Activated naive CD4-positive, alpha-beta T cell treated with anti-CD3 and anti-CD28 coated beads, Interleukin-2, amount 10 ng/mL, durations not matched to agents 7 days and 5 days (primary cell): ENCODE measurements at regions not wholly inside any gene's neighbourhood (a gene's known extent, or its start where the extent isn't known, plus 50 kb on each side); places are given as distances from the start of the nearest gene placed in this dataset.
"Not testable (repeated sequence)": the region's sequence is repeated elsewhere in the genome, so short reads cannot be mapped to it uniquely, and the experiment has no call there.

Experiments used
- CTCF ChIA-PET: fragments of 350-600 bp; sonication (Branson Sonifier 250); formaldehyde crosslinking; loops from one replicate; lab custom pipeline; 2021; ENCODE audit warnings: antibody characterized with exemption; lab: Charles Lee
- DNase-seq: peaks from one replicate; pipeline ENCODE4 v3.0.0-alpha.2; 2020
- H3K27ac Mint-ChIP-seq: one replicate; pipeline ENCODE4 v1.8.0; 2021; ENCODE audit warnings: mild to moderate bottlenecking, moderate library complexity, mixed read lengths
- H3K27me3 Mint-ChIP-seq: one replicate; pipeline ENCODE4 v1.8.0; 2021; ENCODE audit warnings: mild to moderate bottlenecking, mixed read lengths
- H3K36me3 Mint-ChIP-seq: one replicate; pipeline ENCODE4 v1.8.0; 2021; ENCODE audit warnings: mixed read lengths
- H3K4me1 Mint-ChIP-seq: one replicate; pipeline ENCODE4 v1.8.0; 2021; ENCODE audit warnings: mixed read lengths
- H3K4me3 Mint-ChIP-seq: one replicate; pipeline ENCODE4 v1.8.0; 2021; ENCODE audit warnings: mild to moderate bottlenecking, moderate library complexity, mixed read lengths
- H3K9me3 Mint-ChIP-seq: one replicate; pipeline ENCODE4 v1.8.0; 2021; ENCODE audit warnings: mixed read lengths

DNA sequence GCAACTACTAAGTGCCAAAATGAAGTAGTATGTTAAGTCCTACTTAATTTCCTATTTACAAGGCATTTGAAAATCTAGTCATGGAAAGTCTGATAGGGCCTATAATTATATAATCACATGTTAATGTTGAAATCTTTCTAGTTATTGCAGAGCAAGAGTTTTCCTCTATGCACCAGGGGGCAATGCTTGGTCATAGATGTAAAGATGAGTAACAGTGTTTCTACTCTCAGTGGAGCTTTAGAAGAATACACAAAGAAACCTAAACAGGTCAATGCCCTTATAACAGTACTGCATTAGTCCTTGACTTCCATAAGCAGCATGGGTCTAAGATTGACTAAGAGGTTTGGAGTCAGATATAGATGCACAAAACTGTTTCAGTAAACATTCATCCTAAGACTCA, 218.7 kb downstream of the KCTD12 start:
- Mint-ChIP-seq H3K27ac (no peak overlapping the region), H3K4me1 (no peaks in the 10 kb centered on the region), H3K27me3 (no peaks in the 10 kb centered on the region), H3K4me3 (no peak overlapping the region), H3K36me3 (no peaks in the 10 kb centered on the region), H3K9me3 (no peaks in the 10 kb centered on the region)
- CTCF ChIA-PET: interaction anchor here (1.0 to 1.8 kb wide), 3 partner anchors 9 to 236 kb away, joined by 3 to 5 read pairs (median 4); no protein-coding TSS in a partner anchor
- no peak for DNase-seq

DNA sequence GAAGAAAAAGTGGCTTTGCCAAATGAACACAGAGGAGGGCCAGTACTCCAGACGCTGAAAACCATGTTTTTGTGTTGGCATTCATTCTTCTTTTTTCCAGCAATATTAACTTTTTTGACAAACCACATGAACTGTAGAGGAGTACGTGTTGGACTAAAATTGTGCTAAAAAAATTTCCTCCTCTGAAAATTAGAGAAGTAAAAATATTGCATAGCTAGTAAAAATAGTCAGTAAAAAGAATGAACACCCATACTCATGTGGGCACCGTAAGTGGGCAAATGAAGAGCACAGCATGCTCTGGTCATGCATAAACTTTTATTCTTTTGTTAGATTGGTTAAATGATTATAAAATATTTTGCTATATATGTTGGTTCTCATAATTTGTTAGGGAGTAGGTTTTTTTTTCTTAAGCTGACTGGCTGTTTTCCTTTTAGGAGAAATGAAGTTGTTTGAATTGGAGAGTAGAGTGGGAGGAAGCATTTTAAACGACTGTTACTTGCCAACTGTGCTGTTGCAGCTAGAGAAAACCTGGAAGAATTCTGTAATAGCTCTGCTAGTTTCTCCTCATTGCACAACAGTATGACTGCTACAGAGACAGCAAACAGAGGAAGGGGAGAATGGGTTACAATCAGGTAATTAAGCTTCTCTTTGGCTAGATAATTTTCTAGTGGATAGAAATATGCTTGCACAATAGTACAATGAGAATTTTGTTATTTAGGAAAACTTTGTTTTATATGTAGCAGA, 222.4 kb downstream of the KCTD12 start:
- no peaks in the 10 kb centered on the region for H3K4me1 Mint-ChIP-seq
- H3K4me3 Mint-ChIP-seq: no peak overlapping the region
- H3K36me3 Mint-ChIP-seq: no peaks in the 10 kb centered on the region
- DNase-seq: no peak
- H3K9me3 Mint-ChIP-seq: no peaks in the 10 kb centered on the region
- CTCF ChIA-PET: no interaction called here
- no peak overlapping the region for H3K27ac Mint-ChIP-seq
- H3K27me3 Mint-ChIP-seq: no peaks in the 10 kb centered on the region

GRCh38 chr13:76659074-76659473, 227.1 kb downstream of the KCTD12 start:
- H3K9me3 Mint-ChIP-seq, H3K4me1 Mint-ChIP-seq, H3K4me3 Mint-ChIP-seq, H3K27me3 Mint-ChIP-seq, H3K36me3 Mint-ChIP-seq, H3K27ac Mint-ChIP-seq, CTCF ChIA-PET, DNase-seq: not testable (repeated sequence)

DNA sequence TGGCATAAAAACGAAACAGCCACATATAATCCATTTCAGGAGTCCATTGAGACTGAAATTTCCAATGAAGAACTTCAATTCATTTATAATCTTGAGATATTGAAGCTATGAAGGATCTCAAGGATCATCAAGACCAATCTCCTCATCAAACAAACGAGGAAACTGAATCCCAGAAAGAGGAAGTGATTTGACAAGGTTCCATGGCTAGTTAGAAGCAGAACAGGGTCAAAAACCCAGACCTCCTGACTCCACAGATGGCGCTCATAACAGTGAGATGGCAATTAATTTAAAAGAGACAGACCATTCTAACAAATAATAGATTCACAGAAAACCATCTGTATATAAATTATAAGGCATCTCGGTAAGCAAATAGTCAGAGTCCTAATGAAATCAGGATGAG, 229.7 kb downstream of the KCTD12 start:
- Mint-ChIP-seq H3K4me1 (no peaks in the 10 kb centered on the region), H3K36me3 (no peaks in the 10 kb centered on the region), H3K9me3 (no peaks in the 10 kb centered on the region), H3K27ac (no peak overlapping the region), H3K27me3 (peaks cover 3% of the 10 kb centered on the region), H3K4me3 (no peak overlapping the region)
- no peak for DNase-seq
- CTCF ChIA-PET: no interaction called here

GRCh38 chr13:76656056-76656455, 230.1 kb downstream of the KCTD12 start:
- H3K27me3 Mint-ChIP-seq: peaks cover 3% of the 10 kb centered on the region
- H3K9me3 Mint-ChIP-seq: no peaks in the 10 kb centered on the region
- no peak overlapping the region for H3K4me3 Mint-ChIP-seq
- H3K36me3 Mint-ChIP-seq: no peaks in the 10 kb centered on the region
- CTCF ChIA-PET: no interaction called here
- DNase-seq: no peak
- H3K27ac Mint-ChIP-seq: no peak overlapping the region
- H3K4me1 Mint-ChIP-seq: no peaks in the 10 kb centered on the region

DNA sequence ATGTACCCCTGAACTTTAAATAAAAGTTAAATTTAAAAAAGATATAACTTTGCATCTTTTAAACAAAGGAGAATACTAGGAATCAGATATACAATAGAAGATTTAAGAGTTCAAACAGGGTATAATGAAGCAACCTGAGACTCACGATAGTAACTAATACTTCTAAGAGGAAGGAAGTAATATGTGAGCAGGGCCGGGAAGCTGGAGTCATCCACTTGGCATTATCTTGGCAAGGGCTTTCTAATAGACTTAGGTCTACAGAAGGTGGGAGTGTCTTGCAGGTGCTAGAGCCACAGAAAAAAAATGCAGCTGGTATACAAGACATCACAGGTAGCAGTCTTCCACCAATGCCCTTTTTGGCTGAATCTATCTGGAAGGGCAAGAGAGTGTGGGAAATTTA, 231.9 kb downstream of the KCTD12 start:
- no peak overlapping the region for H3K27ac Mint-ChIP-seq
- CTCF ChIA-PET: no interaction called here
- H3K4me1 Mint-ChIP-seq: no peaks in the 10 kb centered on the region
- H3K36me3 Mint-ChIP-seq: no peaks in the 10 kb centered on the region
- peaks cover 3% of the 10 kb centered on the region for H3K27me3 Mint-ChIP-seq
- no peak for DNase-seq
- no peaks in the 10 kb centered on the region for H3K9me3 Mint-ChIP-seq
- H3K4me3 Mint-ChIP-seq: no peak overlapping the region

DNA sequence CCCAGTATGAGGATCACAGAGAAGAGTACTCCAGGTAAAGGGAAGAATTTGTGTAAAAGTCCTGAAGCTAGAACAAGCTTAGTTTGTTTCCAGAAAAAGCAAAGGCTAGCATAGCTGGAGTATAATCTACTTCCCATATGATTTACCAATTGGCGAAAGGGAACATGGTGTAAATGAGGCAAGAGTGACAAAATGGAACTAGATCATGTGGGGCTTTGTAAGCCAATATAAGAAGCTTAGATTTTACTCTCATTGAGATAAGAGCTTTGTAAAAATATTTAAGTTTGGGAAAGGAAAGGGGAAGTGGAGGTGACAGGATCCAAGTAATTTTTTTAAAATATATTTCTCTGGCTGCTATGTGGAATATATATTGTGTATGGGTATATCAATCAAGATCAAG, 234.9 kb downstream of the KCTD12 start:
- Mint-ChIP-seq H3K27ac (no peak overlapping the region), H3K9me3 (no peaks in the 10 kb centered on the region), H3K4me3 (no peak overlapping the region), H3K36me3 (no peaks in the 10 kb centered on the region), H3K4me1 (no peaks in the 10 kb centered on the region), H3K27me3 (peaks cover 7% of the 10 kb centered on the region)
- CTCF ChIA-PET: no interaction called here
- no peak for DNase-seq

GRCh38 chr13:76647550-76647949, 238.7 kb downstream of the KCTD12 start:
- Mint-ChIP-seq H3K4me3 (no peak overlapping the region), H3K27ac (no peak overlapping the region), H3K9me3 (no peaks in the 10 kb centered on the region), H3K36me3 (no peaks in the 10 kb centered on the region), H3K27me3 (peaks cover 4% of the 10 kb centered on the region), H3K4me1 (no peaks in the 10 kb centered on the region)
- CTCF ChIA-PET: no interaction called here
- DNase-seq: no peak

GRCh38 chr13:76646946-76647345, 239.3 kb downstream of the KCTD12 start:
- H3K4me1 Mint-ChIP-seq: no peaks in the 10 kb centered on the region
- no peak overlapping the region for H3K4me3 Mint-ChIP-seq
- peaks cover 4% of the 10 kb centered on the region for H3K27me3 Mint-ChIP-seq
- no peak for DNase-seq
- no peak overlapping the region for H3K27ac Mint-ChIP-seq
- no peaks in the 10 kb centered on the region for H3K9me3 Mint-ChIP-seq
- CTCF ChIA-PET: no interaction called here
- H3K36me3 Mint-ChIP-seq: no peaks in the 10 kb centered on the region

DNA sequence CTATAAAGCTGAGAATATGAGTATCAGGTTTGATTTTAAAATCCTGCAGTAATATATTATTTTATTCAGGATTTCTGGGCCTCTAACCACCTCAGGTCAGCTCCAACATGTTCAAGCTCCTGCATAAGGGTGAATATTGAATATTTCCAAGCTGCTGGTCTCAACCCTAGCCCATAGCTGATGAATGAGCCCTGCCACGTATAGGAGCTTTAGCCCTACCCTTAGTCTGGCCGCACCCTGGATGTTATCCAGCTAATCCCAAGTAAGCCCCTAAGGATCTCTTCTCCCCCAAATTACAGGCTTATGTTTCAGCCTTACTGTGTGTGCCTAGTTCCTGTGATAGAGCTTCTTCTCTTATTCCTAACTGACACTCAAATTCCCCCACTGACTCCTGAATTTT, 240.6 kb downstream of the KCTD12 start:
- CTCF ChIA-PET: interaction anchor here (1.3 kb wide), 1 partner anchor 258 kb away, joined by 3 read pairs; no protein-coding TSS in a partner anchor
- H3K27ac Mint-ChIP-seq: no peak overlapping the region
- no peak for DNase-seq

DNA sequence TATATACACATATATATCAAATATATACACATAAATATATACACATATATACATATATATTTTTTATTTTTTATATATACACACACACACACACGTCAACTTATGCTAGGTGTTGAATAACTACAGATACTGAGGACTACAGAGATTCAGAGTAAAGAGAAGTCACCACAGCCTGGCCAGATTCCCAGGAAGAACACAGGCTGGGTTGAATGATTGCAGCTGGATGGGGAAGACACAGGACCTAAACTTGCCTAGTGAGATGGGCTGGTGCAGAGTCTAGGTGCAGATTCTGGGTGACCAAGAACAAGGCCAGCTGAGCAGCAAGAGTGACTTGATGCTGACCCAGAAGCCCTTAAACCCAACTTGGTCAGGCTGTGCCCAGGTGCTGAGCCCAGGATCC, 241.3 kb downstream of the KCTD12 start:
- Mint-ChIP-seq H3K9me3 (no peaks in the 10 kb centered on the region), H3K27me3 (peaks cover 4% of the 10 kb centered on the region), H3K4me1 (no peaks in the 10 kb centered on the region), H3K4me3 (no peak overlapping the region), H3K27ac (no peak overlapping the region), H3K36me3 (no peaks in the 10 kb centered on the region)
- no peak for DNase-seq
- CTCF ChIA-PET: no interaction called here

More for the DNA sequence above, 240.6 kb downstream of the KCTD12 start:
- Mint-ChIP-seq H3K27me3 (peaks cover 4% of the 10 kb centered on the region), H3K4me3 (no peak overlapping the region), H3K36me3 (no peaks in the 10 kb centered on the region), H3K9me3 (no peaks in the 10 kb centered on the region), H3K4me1 (no peaks in the 10 kb centered on the region)

- no peaks in the 10 kb centered on the region for H3K36me3 Mint-ChIP-seq
- H3K4me1 Mint-ChIP-seq: no peaks in the 10 kb centered on the region
- CTCF ChIA-PET: no interaction called here
- no peak for DNase-seq
- H3K9me3 Mint-ChIP-seq: no peaks in the 10 kb centered on the region
- H3K27me3 Mint-ChIP-seq: peaks cover 4% of the 10 kb centered on the region
- no peak overlapping the region for H3K27ac Mint-ChIP-seq
- no peak overlapping the region for H3K4me3 Mint-ChIP-seq
Observed at GRCh38 chr13:76643596-76643995, 242.6 kb downstream of the KCTD12 start.

DNA sequence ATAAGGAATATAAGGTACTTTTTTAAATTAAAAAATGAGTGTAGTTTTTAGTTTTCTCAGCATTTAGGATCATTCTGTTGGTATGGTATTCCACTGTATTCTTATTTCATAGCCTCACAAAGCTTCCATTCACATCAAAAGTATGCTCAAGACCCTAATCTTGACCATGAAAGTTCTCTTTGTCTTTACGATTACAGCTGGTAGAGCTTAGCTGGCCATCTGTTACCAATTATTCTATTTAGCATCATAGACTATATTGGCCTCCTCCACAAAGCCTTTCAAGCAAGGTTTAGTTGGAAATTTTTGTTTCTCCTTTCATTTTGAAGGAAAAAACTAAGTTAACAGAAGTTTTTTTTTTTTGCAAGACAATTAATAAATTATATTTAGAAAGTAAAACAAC, 245.1 kb downstream of the KCTD12 start:
- Mint-ChIP-seq H3K27me3 (no peaks in the 10 kb centered on the region), H3K27ac (no peak overlapping the region), H3K4me3 (no peak overlapping the region), H3K36me3 (no peaks in the 10 kb centered on the region), H3K4me1 (no peaks in the 10 kb centered on the region), H3K9me3 (no peaks in the 10 kb centered on the region)
- CTCF ChIA-PET: interaction anchor here (0.6 kb wide), 1 partner anchor 1203 kb away, joined by 3 read pairs; no protein-coding TSS in a partner anchor
- DNase-seq: no peak

DNA sequence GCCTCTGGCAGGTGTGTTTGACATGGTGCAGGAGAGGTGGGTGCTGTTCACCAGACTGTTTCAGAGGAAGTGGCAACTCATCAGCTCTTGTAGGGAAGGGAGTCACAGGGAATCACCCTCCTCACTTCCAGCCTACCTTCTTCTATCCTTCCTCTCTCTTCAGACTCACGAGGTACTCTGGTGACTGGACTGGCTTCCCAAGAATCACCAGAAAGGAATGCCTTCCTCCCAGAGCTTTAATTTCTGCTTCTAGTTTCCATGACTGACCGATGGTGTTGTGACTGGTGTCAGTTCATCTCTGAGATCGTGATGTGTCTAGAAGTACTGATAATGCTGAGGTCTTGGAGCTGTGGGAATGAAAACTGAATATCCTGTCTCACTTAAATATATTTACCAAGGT, 247.3 kb downstream of the KCTD12 start:
- Mint-ChIP-seq H3K4me1 (no peaks in the 10 kb centered on the region), H3K27me3 (no peaks in the 10 kb centered on the region), H3K4me3 (no peak overlapping the region), H3K36me3 (no peaks in the 10 kb centered on the region), H3K27ac (no peak overlapping the region), H3K9me3 (no peaks in the 10 kb centered on the region)
- no peak for DNase-seq
- CTCF ChIA-PET: no interaction called here

DNA sequence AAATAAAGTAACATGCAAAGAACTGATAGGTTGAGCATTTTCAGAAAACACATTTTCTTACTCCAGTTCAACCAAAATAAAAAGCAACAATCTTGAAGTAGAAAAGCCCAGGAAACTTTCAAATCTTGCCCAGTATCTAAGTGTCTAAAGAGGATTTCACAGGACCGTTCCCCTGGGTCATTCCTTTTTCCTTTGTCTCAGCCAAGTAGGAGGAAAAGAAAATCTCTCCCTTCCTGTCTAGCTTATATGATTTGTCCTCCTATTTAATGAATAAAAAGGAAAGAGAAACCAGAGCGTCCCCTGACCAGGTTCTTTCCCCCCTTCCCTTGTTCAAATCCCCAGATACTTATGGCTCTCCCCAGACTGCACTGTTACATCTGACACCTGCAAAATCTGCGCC, 248.0 kb downstream of the KCTD12 start:
- H3K9me3 Mint-ChIP-seq: no peaks in the 10 kb centered on the region
- no peaks in the 10 kb centered on the region for H3K4me1 Mint-ChIP-seq
- CTCF ChIA-PET: no interaction called here
- no peaks in the 10 kb centered on the region for H3K27me3 Mint-ChIP-seq
- no peaks in the 10 kb centered on the region for H3K36me3 Mint-ChIP-seq
- DNase-seq: no peak
- H3K4me3 Mint-ChIP-seq: no peak overlapping the region
- H3K27ac Mint-ChIP-seq: no peak overlapping the region
